GM23248 (cell line): ENCODE measurements at regions not wholly inside any gene's neighbourhood (a gene's known extent, or its start where the extent isn't known, plus 50 kb on each side); places are given as distances from the start of the nearest gene placed in this dataset.

Experiments used
- EZH2 ChIP-seq: fragments of 200-600 bp; sonication (generic); IDR thresholded peaks from 2 replicates; pipeline ENCODE4 v1.6.1; 2018; ENCODE audit warnings: antibody characterized with exemption, mild to moderate bottlenecking; ENCODE audit not compliant: insufficient read depth, poor library complexity, severe bottlenecking
- EZH2phosphoT487 ChIP-seq: fragments of 200-600 bp; sonication (generic); IDR thresholded peaks from 2 replicates; pipeline ENCODE4 v1.6.1; 2018; ENCODE audit warnings: antibody characterized with exemption, moderate library complexity, mild to moderate bottlenecking, low read depth; ENCODE audit not compliant: insufficient read depth

DNA sequence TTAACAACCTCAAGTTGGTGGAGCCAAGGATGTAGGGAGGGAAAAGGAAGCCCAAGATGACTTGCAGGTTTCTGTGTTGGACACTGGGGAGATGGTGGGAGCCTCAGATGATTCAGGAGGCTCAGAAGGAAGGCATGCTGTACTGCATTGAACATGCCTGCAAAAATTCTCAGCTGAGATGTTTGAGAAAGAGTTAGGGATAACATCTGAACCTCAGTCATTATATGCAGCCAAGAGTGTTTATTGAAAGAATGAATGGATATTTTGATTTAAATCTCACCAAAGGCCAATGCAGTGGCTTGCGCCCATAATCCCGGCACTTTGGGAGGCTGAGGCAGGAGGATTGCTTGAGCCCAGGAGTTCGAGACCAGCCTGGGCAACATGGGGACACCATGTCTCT, 243.0 kb downstream of the MYCN start:
- TF ChIP-seq EZH2 (no peak), EZH2phosphoT487 (no peak)
